ENCODE measurements at regions not wholly inside any gene's neighbourhood (a gene's known extent, or its start where the extent isn't known, plus 50 kb on each side); places are given as distances from the start of the nearest gene placed in this dataset.
A peak's percentile ranks its signal among the peaks of the same experiment; 100 is the strongest.

DNA sequence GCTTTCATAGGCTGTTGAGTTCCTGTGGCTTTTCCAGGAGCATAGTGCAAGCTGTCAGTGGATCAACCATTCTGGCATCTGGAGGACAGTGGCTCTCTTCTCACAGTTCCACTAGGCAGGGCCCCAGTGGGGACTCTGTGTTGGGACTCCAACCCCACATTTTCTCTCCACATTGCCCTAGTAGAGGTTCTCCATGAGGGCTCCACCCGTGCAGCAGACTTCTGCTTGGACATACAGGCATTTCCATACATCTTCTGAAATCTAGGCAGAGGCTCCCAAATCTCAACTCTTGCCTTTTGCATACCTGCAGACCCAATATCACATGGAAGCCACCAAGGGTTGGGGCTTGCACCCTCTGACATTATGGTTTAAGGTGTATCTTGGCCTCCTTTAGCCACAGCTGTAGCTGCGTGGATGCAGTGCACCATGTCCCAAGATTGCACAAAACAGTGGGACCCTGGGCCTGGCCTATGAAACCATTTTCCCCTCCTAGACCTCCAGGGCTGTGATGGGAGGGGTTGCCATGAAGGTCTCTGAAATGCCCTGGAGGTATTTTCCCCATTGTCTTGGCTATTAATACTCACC, 645.9 kb upstream of the CITED2 start (continued):
- TF ChIP-seq, protein P1, sequence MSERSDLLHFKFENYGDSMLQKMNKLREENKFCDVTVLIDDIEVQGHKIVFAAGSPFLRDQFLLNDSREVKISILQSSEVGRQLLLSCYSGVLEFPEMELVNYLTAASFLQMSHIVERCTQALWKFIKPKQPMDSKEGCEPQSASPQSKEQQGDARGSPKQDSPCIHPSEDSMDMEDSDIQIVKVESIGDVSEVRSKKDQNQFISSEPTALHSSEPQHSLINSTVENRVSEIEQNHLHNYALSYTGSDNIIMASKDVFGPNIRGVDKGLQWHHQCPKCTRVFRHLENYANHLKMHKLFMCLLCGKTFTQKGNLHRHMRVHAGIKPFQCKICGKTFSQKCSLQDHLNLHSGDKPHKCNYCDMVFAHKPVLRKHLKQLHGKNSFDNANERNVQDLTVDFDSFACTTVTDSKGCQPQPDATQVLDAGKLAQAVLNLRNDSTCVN (CRISPR knock-in tag; IDR thresholded peaks at IDR 0.05) = no peak
- TF ChIP-seq ZNF280A (IDR thresholded peaks at IDR 0.05; ENCODE audit: low read depth, partially characterized antibody) (peak; percentile 81), ZFP36 (IDR thresholded peaks at IDR 0.05; ENCODE audit: low read depth, low read length, partially characterized antibody) (peak; percentile 53), MEIS2 (IDR thresholded peaks at IDR 0.05; ENCODE audit: partially characterized antibody) (no peak)

DNA sequence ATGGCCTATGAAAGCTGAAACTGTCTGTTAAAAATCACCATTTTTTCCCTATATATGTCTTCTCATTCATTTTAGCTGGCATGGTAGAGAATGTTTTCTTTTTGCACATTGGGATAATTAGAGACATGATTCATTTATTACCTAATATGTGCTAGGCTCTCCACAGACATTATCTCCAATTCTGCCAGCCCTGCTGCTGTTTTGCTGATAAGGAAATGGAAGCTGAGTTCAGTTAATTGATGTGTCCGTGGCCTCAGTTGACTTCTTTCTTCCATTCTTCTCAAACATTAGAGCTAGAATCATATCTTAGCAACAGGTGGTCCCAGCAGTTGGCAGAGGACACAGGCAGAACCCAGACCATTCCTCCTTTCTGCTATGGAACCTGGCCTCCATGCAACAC, 644.1 kb upstream of the CITED2 start:
- Histone ChIP-seq H4K20me1 (replicated peaks; ENCODE audit: control insufficient read depth, insufficient read depth, low read length) (no peaks in the 10 kb centered on the region), H3K4me2 (ENCODE audit: insufficient read depth, low read length) (no peak overlapping the region; the same call in 1 of the 2 replicates), H3K9me3 (replicated peaks; ENCODE audit: control insufficient read depth, insufficient read depth, low read depth, low read length) (no peaks in the 10 kb centered on the region), H3K9me1 (ENCODE audit: control insufficient read depth, insufficient read depth, low read length) (no peaks in the 10 kb centered on the region), H3K4me3 (no peak overlapping the region), H3K4me1 (replicated peaks in 1 of 2; ENCODE audit: control insufficient read depth in 2 of 2, insufficient read depth in 2 of 2, low read length in 2 of 2) (no peaks in the 10 kb centered on the region), H3K36me3 (ENCODE audit: control insufficient read depth, insufficient read depth, low read length) (no peaks in the 10 kb centered on the region), H3K9ac (ENCODE audit: insufficient read depth in 1 of 2, low read depth in 2 of 2, low read length in 2 of 2) (no peak overlapping the region), H3K27ac (ENCODE audit: extremely low read depth, low read depth, low read length) (no peak overlapping the region), H2AFZ (ENCODE audit: low read depth, low read length) (no peak overlapping the region), H3K27me3 (ENCODE audit: control insufficient read depth in 2 of 2, insufficient read depth in 2 of 2, low read length in 2 of 2) (no peaks in the 10 kb centered on the region), H3K79me2 (ENCODE audit: control insufficient read depth, insufficient read depth, low read length) (no peaks in the 10 kb centered on the region)
- no peak for ATAC-seq
- BruUV-seq (replicated peaks) = no TSS peak
- POLR2A ChIA-PET = no interaction called here
- FAIRE-seq = no peak
- in situ Hi-C loops (cut with MboI) = no loop called here
- intact Hi-C loops (cut with micrococcal nuclease) = no loop called here
- 0% methylated on average over 1 of the region's 1 CpG for WGBS (ENCODE audit: insufficient coverage, low coverage, missing lambda C conversion rate)
- CTCF ChIA-PET (ENCODE audit: low intra/inter-chr PET ratio) = no interaction called here
- DNase-seq (ENCODE audit: extremely low read depth in 1 of 4, low spot score in 3 of 4) = peak in 1 of 4 experiments; percentile 25
- TF ChIP-seq CCNT2 (IDR thresholded peaks at IDR 0.05; ENCODE audit: borderline replicate concordance, extremely low read depth, insufficient read length, low read depth, low read length) = peak; percentile 47
- TF ChIP-seq, protein P2, sequence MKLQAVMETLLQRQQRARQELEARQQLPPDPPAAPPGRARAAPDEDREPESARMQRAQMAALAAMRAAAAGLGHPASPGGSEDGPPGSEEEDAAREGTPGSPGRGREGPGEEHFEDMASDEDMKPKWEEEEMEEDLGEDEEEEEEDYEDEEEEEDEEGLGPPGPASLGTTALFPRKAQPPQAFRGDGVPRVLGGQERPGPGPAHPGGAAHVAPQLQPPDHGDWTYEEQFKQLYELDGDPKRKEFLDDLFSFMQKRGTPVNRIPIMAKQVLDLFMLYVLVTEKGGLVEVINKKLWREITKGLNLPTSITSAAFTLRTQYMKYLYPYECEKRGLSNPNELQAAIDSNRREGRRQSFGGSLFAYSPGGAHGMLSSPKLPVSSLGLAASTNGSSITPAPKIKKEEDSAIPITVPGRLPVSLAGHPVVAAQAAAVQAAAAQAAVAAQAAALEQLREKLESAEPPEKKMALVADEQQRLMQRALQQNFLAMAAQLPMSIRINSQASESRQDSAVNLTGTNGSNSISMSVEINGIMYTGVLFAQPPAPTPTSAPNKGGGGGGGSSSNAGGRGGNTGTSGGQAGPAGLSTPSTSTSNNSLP (IDR thresholded peaks at IDR 0.05; ENCODE audit: borderline replicate concordance, low read depth, low read length) = no peak
- TF ChIP-seq, protein P3, sequence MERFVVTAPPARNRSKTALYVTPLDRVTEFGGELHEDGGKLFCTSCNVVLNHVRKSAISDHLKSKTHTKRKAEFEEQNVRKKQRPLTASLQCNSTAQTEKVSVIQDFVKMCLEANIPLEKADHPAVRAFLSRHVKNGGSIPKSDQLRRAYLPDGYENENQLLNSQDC (CRISPR knock-in tag; IDR thresholded peaks at IDR 0.05) = no peak
- no peak for TF ChIP-seq TARDBP (IDR thresholded peaks at IDR 0.05)
- no peak for TF ChIP-seq HDAC2 (IDR thresholded peaks at IDR 0.05)
- no peak for TF ChIP-seq RB1 (IDR thresholded peaks at IDR 0.05; ENCODE audit: low read depth)
- peak; percentile 76 for TF ChIP-seq CBFA2T3 (IDR thresholded peaks at IDR 0.05)
- TF ChIP-seq EHMT2 (IDR thresholded peaks at IDR 0.05) = no peak
- TF ChIP-seq, protein P1 (CRISPR knock-in tag; IDR thresholded peaks at IDR 0.05) = no peak
- no peak for TF ChIP-seq JUND (IDR thresholded peaks at IDR 0.05; ENCODE audit: borderline replicate concordance, low read depth, low read length)
- peak; percentile 43; the same call in 1 of the 3 replicates for TF ChIP-seq JUND (tag; IDR thresholded peaks at IDR 0.05; ENCODE audit: borderline replicate concordance, low read depth, low read length)
- TF ChIP-seq ARID1B (IDR thresholded peaks at IDR 0.05) = peak; percentile 79
- TF ChIP-seq CBFA2T2 (conservative IDR thresholded peaks at IDR 0.05) = peak; percentile 58
- no peak for TF ChIP-seq ZNF644 (tag; IDR thresholded peaks at IDR 0.05; ENCODE audit: low read depth)

Measured in K562 (cell line).